GM12878 (cell line): ENCODE measurements at regions not wholly inside any gene's neighbourhood (a gene's known extent, or its start where the extent isn't known, plus 50 kb on each side); places are given as distances from the start of the nearest gene placed in this dataset.

Experiments used
- ATAC-seq: fragments of 200-7000 bp; cut with Tn5 transposase; 3 replicates; pipeline ENCODE4 v1.9.1; 2020; ENCODE audit warnings: mild to moderate bottlenecking, moderate library complexity
- BruUV-seq: library from RNA; stranded (reverse); fragments of 400-500 nt; replicated peaks from 2 replicates; lab custom pipeline; 2021; lab: Mats Ljungman, UMichigan
- CTCF ChIA-PET: fragments of 300-600 bp; sonication (Branson Sonifier 250); formaldehyde crosslinking; extraction: SDS; loops from one replicate; lab custom pipeline; 2021; ENCODE audit warnings: inconsistent platforms; lab: Yijun Ruan, JAX
- POLR2A ChIA-PET: fragments of 350-600 bp; formaldehyde crosslinking; extraction: SDS; loops from one replicate; lab custom pipeline; 2021; ENCODE audit warnings: inconsistent platforms; lab: Charles Lee
- RAD21 ChIA-PET: fragments of 300-600 bp; sonication (Branson Sonifier 250); formaldehyde crosslinking; loops from one replicate; lab custom pipeline; 2023; ENCODE audit warnings: antibody characterized with exemption; ENCODE audit not compliant: unreplicated experiment; lab: Charles Lee
- SMC1A ChIA-PET: fragments of 300-600 bp; sonication (Branson Sonifier 250); formaldehyde crosslinking; loops from one replicate; lab custom pipeline; 2023; ENCODE audit not compliant: unreplicated experiment, uncharacterized antibody; lab: Charles Lee
- DNase-seq: peaks from one replicate; pipeline ENCODE4 v3.0.0-alpha.2; 2011; ENCODE audit warnings: low read depth, low spot score
- FAIRE-seq: peaks from 3 replicates; lab custom pipeline; 2011; peaks lifted over from hg19 to GRCh38; lab: Jason Lieb, UNC
- H2AFZ ChIP-seq: 2 replicates; pipeline ENCODE4 v1.6.0; 2011; ENCODE audit warnings: low read depth, low read length, control low read depth; ENCODE audit not compliant: control insufficient read depth
- H3K27ac ChIP-seq: 2 replicates; pipeline ENCODE4 v1.5.1; 2011; ENCODE audit warnings: control low read depth; ENCODE audit not compliant: control insufficient read depth, insufficient read depth
- H3K27me3 ChIP-seq, 2 experiments: replicated peaks in 1 of 2; 2 replicates each; pipeline versions ENCODE4 v1.6.0 to v1.6.1; 2011; ENCODE audit warnings: low read length in 1 of 2; ENCODE audit not compliant: control insufficient read depth in 2 of 2, insufficient read depth in 2 of 2
- H3K36me3 ChIP-seq, 2 experiments: 2 replicates each; pipeline ENCODE4 v1.5.1; 2011; ENCODE audit warnings: low read length in 1 of 2; ENCODE audit not compliant: control insufficient read depth in 2 of 2, insufficient read depth in 2 of 2
- H3K4me1 ChIP-seq: 2 replicates; pipeline ENCODE4 v1.6.1; 2011; ENCODE audit warnings: mild to moderate bottlenecking, low read length, moderate library complexity, mixed read lengths; ENCODE audit not compliant: control insufficient read depth, insufficient read depth
- H3K4me2 ChIP-seq: 2 replicates; pipeline ENCODE4 v1.6.0; 2011; ENCODE audit warnings: control low read depth; ENCODE audit not compliant: control insufficient read depth, insufficient read depth
- H3K4me3 ChIP-seq: fragments of 200-600 bp; sonication (generic); 2 replicates; pipeline ENCODE4 v1.5.1; 2016
- H3K79me2 ChIP-seq: 2 replicates; pipeline ENCODE4 v1.6.0; 2011; ENCODE audit warnings: low read length; ENCODE audit not compliant: control insufficient read depth, insufficient read depth
- H3K9ac ChIP-seq: 2 replicates; pipeline ENCODE4 v1.8.0; 2011; ENCODE audit warnings: low read length, control low read depth, mixed read lengths; ENCODE audit not compliant: control insufficient read depth, insufficient read depth
- H3K9me3 ChIP-seq: replicated peaks from 3 replicates; pipeline ENCODE4 v1.5.1; 2011; ENCODE audit warnings: mild to moderate bottlenecking, low read length; ENCODE audit not compliant: control insufficient read depth, insufficient read depth
- H4K20me1 ChIP-seq: 2 replicates; pipeline ENCODE4 v1.6.0; 2011; ENCODE audit not compliant: control insufficient read depth, insufficient read depth
- CBX5 ChIP-seq: sonication (generic); IDR thresholded peaks from 2 replicates; pipeline ENCODE4 v1.6.1; 2016; ENCODE audit warnings: low read depth, moderate library complexity, mild to moderate bottlenecking, inconsistent platforms
- CREM ChIP-seq: IDR thresholded peaks from 2 replicates; pipeline ENCODE4 v1.6.1; 2014; ENCODE audit warnings: antibody characterized with exemption, low read depth
- EED ChIP-seq: sonication (generic); IDR thresholded peaks from 2 replicates; pipeline ENCODE4 v1.6.1; 2016; ENCODE audit warnings: antibody characterized with exemption, low read depth
- EP300 ChIP-seq, 2 experiments: fragments of 150-350 bp in 1 of 2; IDR thresholded peaks; 2 replicates each; pipeline ENCODE4 v1.6.1; 2011 to 2012; ENCODE audit warnings: low read depth in 2 of 2, low read length in 2 of 2, borderline replicate concordance in 1 of 2, improper control_type of control experiment in 1 of 2, inconsistent platforms in 1 of 2; ENCODE audit not compliant: control insufficient read depth in 1 of 2
- FOXM1 ChIP-seq: IDR thresholded peaks from 2 replicates; pipeline ENCODE4 v1.6.1; 2012; ENCODE audit warnings: low read depth, mild to moderate bottlenecking, inconsistent platforms, low read length, moderate library complexity
- HDAC6 ChIP-seq: fragments of 200-600 bp; sonication (generic); IDR thresholded peaks from one replicate; pipeline ENCODE4 v1.8.0; 2017; ENCODE audit warnings: antibody characterized with exemption; ENCODE audit not compliant: unreplicated experiment
- NFXL1 ChIP-seq: fragments of 450-650 bp; IDR thresholded peaks from 2 replicates; pipeline ENCODE4 v1.6.1; 2017; ENCODE audit warnings: antibody characterized with exemption, mild to moderate bottlenecking, borderline replicate concordance
- RELA ChIP-seq: fragments of 450-650 bp; IDR thresholded peaks from 2 replicates; pipeline ENCODE4 v1.8.0; 2014; ENCODE audit warnings: borderline replicate concordance; ENCODE audit not compliant: partially characterized antibody
- TCF3 ChIP-seq: IDR thresholded peaks from 2 replicates; pipeline ENCODE4 v1.6.1; 2012; ENCODE audit warnings: low read depth, mild to moderate bottlenecking, low read length, borderline replicate concordance; ENCODE audit not compliant: insufficient read depth
- YY1 ChIP-seq: IDR thresholded peaks from 2 replicates; pipeline ENCODE4 v1.6.1; 2011; ENCODE audit warnings: low read depth, mild to moderate bottlenecking, low read length
- WGBS: methylation state at CpG from one replicate; pipeline ENCODE4 v1.1.6; 2016; ENCODE audit warnings: low lambda C conversion rate; ENCODE audit not compliant: insufficient replicate concordance, insufficient coverage; ENCODE audit errors: missing lambda C conversion rate; 5-methylcytosine and 5-hydroxymethylcytosine counted together
- in situ Hi-C: fragments of 300-500 bp; cut with MboI; formaldehyde crosslinking; loops from 9 replicates; pipeline ENCODE4 v1.14.3; 2018; ENCODE audit warnings: mixed read lengths
- intact Hi-C: fragments of 100-400 bp; cut with micrococcal nuclease; formaldehyde crosslinking; loops from one replicate; pipeline ENCODE4 v1.14.2; 2022; ENCODE audit not compliant: unreplicated experiment
- TF ChIP-seq, protein P1 (sequence below): IDR thresholded peaks from 2 replicates; pipeline ENCODE4 v1.6.1; 2012; ENCODE audit warnings: low read length, inconsistent platforms

GRCh38 chr10:128465697-128466096 lies 339.5 kb upstream of the MKI67 start (continued):
- TF ChIP-seq FOXM1 (no peak), TCF3 (no peak), EP300 (IDR thresholded peaks at IDR 0.05; ENCODE audit: borderline replicate concordance in 1 of 2, control insufficient read depth in 1 of 2, low read depth in 2 of 2, low read length in 2 of 2) (no peak), EED (no peak), CREM (no peak), CBX5 (no peak), RELA (no peak), NFXL1 (no peak), HDAC6 (no peak)
- TF ChIP-seq, protein P1, sequence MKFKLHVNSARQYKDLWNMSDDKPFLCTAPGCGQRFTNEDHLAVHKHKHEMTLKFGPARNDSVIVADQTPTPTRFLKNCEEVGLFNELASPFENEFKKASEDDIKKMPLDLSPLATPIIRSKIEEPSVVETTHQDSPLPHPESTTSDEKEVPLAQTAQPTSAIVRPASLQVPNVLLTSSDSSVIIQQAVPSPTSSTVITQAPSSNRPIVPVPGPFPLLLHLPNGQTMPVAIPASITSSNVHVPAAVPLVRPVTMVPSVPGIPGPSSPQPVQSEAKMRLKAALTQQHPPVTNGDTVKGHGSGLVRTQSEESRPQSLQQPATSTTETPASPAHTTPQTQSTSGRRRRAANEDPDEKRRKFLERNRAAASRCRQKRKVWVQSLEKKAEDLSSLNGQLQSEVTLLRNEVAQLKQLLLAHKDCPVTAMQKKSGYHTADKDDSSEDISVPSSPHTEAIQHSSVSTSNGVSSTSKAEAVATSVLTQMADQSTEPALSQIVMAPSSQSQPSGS: no peak

DNA sequence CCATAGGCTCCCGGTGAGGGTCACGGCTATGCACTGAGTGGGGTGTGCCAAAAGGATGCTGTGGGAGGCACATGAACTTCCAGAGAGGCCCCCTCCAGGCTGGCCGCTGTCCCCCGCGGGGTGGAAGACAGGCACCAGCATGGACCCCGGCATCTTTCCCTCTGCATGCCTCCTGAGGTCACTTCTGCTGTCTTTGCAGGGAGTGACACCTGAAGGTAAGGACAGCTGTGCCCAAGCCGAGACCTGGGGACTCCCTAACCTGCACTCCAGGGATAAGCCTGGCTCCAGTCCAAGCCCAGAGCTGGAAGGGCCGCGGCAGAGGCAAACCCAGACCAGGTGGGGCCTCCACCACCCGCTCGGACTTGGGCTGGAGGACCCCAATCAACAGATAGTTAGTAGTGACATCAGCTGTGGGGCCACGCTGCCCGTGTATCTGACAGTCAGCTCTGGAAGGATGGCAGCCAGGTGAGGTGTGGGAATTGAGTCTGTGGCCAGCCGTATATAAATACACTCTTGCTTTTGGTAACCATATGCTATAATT lies 340.7 kb upstream of the MKI67 start:
- Histone ChIP-seq H3K36me3 (no peaks in the 10 kb centered on the region), H3K79me2 (no peaks in the 10 kb centered on the region), H2AFZ (no peak overlapping the region), H3K27ac (no peak overlapping the region), H3K9ac (no peak overlapping the region), H4K20me1 (no peaks in the 10 kb centered on the region), H3K4me3 (no peak overlapping the region), H3K27me3 (no peaks in the 10 kb centered on the region), H3K4me2 (no peak overlapping the region), H3K9me3 (peaks cover 2% of the 10 kb centered on the region), H3K4me1 (no peaks in the 10 kb centered on the region)
- no TSS peak for BruUV-seq
- ATAC-seq (no peak), DNase-seq (no peak), FAIRE-seq (no peak)
- in situ Hi-C loops: no loop called here
- ChIA-PET SMC1A (no interaction called here), RAD21 (no interaction called here), POLR2A (no interaction called here), CTCF (no interaction called here)
- WGBS: 24% methylated on average over 14 of the region's 14 CpGs
- no peak for TF ChIP-seq YY1
- intact Hi-C loops: no loop called here
